ENCODE measurements at regions not wholly inside any gene's neighbourhood (a gene's known extent, or its start where the extent isn't known, plus 50 kb on each side); places are given as distances from the start of the nearest gene placed in this dataset.
A peak's percentile ranks its signal among the peaks of the same experiment; 100 is the strongest.
"Not testable (repeated sequence)": the region's sequence is repeated elsewhere in the genome, so short reads cannot be mapped to it uniquely, and the experiment has no call there.

DNA sequence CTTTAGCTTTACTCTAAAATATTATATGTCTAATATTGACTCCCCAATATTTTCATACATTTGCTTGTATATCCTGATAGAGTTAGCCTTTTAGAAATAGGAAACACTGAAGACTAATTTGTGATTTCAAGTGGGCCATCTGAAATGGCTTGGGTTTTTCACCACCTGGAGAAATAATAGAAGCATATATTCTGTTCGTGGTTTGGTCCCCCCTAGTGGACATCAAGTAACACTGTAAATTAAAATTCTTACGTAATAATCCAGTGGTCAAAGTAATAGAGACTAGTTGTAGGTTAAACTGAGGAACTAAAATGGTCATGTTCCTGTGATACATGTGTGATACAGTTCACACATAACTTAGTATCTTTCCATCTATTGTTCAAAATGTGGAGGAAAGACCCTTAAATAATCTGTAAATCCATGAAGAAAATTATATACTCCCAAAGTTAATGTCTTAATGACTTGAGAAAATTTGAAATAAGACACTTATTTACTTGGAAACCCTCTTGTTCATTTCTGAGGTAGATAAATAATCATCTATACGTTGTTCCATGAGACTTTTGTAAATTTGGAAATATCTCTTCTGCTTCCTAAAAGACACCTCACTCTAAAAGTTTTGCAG, 79.8 kb upstream of the SMARCAD1 start:
- DNase-seq (ENCODE audit: low read depth) = peak; percentile 4
- in situ Hi-C loops (cut with HindIII; ENCODE audit: low pct_unique_long_range_greater_than_20kb, low sequenced_read_pairs) = no loop called here

DNA sequence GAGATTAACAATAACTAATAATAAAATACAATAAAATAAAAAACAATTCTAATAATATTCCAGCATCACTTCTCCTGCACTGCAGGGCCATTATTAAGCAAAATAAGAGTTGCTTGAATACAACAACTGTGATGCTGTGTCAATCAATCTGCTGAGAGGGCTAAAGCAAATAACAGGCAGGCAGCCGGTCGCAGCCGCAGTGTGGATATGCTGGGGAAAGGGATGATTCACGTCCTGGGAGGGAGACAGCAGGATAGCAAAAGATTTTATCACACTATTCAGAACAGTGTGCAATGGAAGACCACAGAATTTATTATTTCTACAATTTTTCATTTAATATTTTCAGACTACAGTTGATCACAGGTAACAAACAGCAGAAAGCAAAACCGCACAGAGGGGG, 76.5 kb upstream of the SMARCAD1 start:
- in situ Hi-C loops (cut with HindIII; ENCODE audit: low pct_unique_long_range_greater_than_20kb, low sequenced_read_pairs) = no loop called here

DNA sequence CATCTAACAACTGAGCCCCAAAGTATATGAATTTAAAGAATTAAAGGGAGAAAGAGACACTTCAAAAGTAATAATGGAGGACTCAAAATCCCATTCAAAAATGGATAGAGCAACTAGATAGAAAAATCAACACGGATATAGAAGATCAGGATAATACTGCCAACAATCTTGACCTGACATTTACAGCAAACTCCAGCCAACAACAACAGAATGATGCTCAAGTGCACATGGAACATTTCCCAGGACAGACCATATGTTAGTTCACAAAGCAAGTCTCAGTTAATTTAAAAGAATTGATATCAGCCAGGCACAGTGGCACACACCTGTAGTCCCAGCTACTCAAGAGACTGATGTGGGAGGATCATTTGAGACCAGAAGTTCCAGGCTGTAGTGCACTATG, 72.0 kb upstream of the SMARCAD1 start:
- no peak for DNase-seq (ENCODE audit: low read depth)
- in situ Hi-C loops (cut with HindIII; ENCODE audit: low pct_unique_long_range_greater_than_20kb, low sequenced_read_pairs) = no loop called here

More for the DNA sequence above, 76.5 kb upstream of the SMARCAD1 start:
- no peak for DNase-seq (ENCODE audit: low read depth)

GRCh38 chr4:94139931-94140612, 67.6 kb upstream of the SMARCAD1 start:
- DNase-seq (ENCODE audit: low read depth) = no peak
- in situ Hi-C loops (cut with HindIII; ENCODE audit: low pct_unique_long_range_greater_than_20kb, low sequenced_read_pairs) = no loop called here

DNA sequence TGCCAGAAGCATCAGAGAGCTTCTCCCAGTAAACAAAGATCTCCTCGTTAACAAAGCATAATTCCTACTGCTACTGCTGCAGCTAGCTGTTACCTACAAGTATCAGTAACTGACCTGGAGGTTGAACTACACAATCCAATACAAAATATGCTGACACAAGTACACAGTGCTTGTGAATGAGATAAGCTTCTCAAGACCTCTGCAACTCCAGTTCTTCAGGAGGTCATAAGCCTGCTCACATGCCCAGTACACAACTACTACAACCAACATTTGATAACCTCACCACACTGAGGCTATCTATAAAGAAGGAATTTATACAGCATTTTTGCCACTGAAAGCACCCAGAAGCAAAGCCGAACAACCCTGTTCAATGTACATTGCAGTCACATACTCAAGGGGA, 66.7 kb upstream of the SMARCAD1 start:
- in situ Hi-C loops (cut with HindIII; ENCODE audit: low pct_unique_long_range_greater_than_20kb, low sequenced_read_pairs) = no loop called here
- no peak for DNase-seq (ENCODE audit: low read depth)

GRCh38 chr4:94148052-94148451, 59.6 kb upstream of the SMARCAD1 start:
- DNase-seq (ENCODE audit: low read depth) = peak; percentile 42
- in situ Hi-C loops (cut with HindIII; ENCODE audit: low pct_unique_long_range_greater_than_20kb, low sequenced_read_pairs) = not testable (repeated sequence)

DNA sequence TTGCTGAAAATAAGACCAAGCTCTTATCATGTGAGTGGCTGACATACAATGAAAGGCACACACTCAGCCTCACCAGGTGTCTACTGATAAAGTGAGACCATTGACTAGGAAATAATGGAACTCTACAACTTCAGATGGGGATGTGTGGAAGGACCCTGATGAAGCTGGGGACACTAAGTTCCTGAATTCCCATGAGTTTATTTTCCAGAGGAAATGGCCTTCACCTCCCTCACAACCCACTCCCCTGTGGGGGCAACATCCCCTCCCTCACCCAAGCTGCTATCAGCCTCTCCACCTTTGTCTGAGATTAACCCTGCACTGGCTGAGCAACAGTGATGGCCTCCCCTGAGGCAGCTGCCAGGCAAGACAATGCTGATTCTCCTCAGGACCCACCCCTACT, 55.2 kb upstream of the SMARCAD1 start:
- no peak for DNase-seq (ENCODE audit: low read depth)
- in situ Hi-C loops (cut with HindIII; ENCODE audit: low pct_unique_long_range_greater_than_20kb, low sequenced_read_pairs) = no loop called here

DNA sequence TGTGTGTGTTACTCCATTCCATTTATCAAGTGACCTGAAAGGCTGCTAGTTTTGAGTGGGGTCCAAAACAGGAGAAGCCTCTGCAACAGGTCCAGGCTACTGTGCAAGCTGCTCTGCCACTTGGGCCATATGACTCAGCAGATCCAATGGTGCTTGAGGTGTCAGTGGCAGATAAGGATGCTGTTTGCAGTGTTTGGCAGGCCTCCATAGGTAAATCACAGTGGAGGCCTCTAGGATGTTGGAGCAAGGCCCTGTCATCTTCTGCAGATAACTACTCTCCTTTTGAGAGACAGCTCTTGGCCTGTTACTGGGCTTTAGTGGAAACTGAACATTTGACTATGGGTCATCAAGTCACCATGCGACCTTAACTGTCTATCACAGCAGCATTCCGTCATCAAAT, 52.3 kb upstream of the SMARCAD1 start:
- DNase-seq (ENCODE audit: low read depth); in situ Hi-C loops (cut with HindIII; ENCODE audit: low pct_unique_long_range_greater_than_20kb, low sequenced_read_pairs): not testable (repeated sequence)

GRCh38 chr4:94156826-94157225, 50.8 kb upstream of the SMARCAD1 start:
- DNase-seq (ENCODE audit: low read depth) = no peak
- in situ Hi-C loops (cut with HindIII; ENCODE audit: low pct_unique_long_range_greater_than_20kb, low sequenced_read_pairs) = no loop called here

Data from Caki2 (cell line).